Activated CD4-positive, alpha-beta T cell treated with anti-CD3 and anti-CD28 coated beads, Interleukin-2, amount 50 U/mL, for 24 hours (primary cell): ENCODE measurements at regions not wholly inside any gene's neighbourhood (a gene's known extent, or its start where the extent isn't known, plus 50 kb on each side); places are given as distances from the start of the nearest gene placed in this dataset.
"Not testable (repeated sequence)": the region's sequence is repeated elsewhere in the genome, so short reads cannot be mapped to it uniquely, and the experiment has no call there.

Experiments used
- DNase-seq, 2 donors: peaks; one replicate each; pipeline ENCODE4 v3.0.0-alpha.2; 2020; ENCODE audit warnings: low read depth in 1 of 2, low spot score in 1 of 2

- no peak for DNase-seq
Observed at GRCh38 chr14:57150449-57150848, 118.3 kb downstream of the EXOC5 start.

DNA sequence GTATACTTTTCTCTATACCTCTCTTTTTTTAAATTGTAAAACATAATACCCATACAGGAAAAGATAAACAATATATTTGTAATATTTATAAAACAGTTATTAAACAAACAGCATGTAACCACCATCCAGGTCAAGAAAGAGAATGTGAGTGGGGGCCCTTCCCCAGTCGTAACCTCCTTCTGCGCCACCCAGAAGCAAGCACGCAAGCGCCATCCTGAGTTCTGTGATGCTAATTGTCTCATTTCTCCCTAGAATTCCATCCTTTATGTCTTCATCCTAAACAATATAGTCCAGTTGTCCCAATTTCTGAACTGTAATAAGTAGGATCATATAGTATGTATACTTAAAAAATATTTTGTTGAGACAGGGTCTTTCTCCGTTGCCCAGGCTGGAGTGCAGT is 129.5 kb downstream of the EXOC5 start:
- no peak for DNase-seq

- no peak for DNase-seq
Observed at GRCh38 chr14:57136669-57137328, 131.9 kb downstream of the EXOC5 start.

- not testable (repeated sequence) for DNase-seq
Observed at GRCh38 chr14:57127809-57128208, 140.9 kb downstream of the EXOC5 start.

DNA sequence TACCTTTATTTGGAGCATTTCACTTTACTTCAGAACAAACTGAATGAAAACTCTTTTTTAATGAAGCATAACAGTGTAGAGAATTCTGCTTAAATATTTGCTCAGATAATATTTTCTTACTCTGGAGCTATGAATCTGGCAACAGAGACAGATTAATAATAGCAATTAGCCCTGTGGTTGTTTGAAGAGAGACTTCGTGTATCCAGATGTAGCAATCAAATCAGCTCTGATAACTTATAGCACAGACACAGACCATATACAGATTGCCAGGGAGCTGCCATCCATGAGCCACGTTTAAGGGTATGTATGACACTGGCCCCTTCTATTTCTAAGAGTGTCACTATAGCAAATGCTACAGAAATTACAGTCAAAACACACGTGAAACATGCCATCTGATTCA is 146.6 kb downstream of the EXOC5 start:
- no peak for DNase-seq

DNA sequence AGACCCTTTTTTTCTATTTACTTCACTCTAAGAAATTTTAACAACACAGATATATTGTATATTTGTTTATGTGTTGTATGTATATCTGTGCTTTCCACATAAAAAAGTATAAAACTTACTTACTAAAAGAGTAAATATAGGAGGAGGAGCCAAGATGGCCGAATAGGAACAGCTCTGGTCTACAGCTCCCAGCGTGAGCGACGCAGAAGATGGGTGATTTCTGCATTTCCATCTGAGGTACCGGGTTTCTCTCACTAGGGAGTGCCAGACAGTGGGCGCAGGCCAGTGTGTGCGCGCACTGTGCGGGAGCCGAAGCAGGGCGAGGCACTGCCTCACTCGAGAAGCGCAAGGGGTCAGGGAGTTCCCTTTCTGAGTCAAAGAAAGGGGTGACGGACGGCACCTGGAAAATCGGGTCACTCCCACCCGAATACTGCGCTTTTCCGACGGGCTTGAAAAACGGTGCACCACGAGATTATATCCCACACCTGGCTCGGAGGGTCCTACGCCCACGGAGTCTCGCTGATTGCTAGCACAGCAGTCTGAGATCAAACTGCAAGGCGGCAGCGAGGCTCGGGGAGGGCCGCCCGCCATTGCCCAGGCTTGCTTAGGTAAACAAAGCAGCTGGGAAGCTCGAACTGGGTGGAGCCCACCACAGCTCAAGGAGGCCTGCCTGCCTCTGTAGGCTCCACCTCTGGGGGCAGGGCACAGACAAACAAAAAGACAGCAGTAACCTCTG is 156.5 kb downstream of the EXOC5 start:
- DNase-seq, result not testable (repeated sequence)

DNA sequence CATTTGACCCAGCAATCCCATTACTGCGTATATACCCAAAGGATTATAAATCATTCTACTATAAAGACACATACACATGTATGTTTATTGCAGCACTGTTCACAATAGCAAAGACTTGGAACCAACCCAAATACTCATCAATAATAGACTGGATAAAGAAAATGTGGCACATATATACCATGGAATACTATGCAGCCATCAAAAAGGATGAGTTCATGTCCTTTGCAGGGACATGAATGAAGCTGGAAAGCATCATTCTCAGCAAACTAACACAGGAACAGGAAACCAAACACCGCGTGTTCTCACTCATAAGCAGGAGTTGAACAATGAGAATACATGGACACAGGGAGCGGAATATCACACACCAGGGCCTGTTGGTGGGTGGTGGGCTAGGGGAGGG is 158.3 kb downstream of the EXOC5 start:
- not testable (repeated sequence) for DNase-seq

DNA sequence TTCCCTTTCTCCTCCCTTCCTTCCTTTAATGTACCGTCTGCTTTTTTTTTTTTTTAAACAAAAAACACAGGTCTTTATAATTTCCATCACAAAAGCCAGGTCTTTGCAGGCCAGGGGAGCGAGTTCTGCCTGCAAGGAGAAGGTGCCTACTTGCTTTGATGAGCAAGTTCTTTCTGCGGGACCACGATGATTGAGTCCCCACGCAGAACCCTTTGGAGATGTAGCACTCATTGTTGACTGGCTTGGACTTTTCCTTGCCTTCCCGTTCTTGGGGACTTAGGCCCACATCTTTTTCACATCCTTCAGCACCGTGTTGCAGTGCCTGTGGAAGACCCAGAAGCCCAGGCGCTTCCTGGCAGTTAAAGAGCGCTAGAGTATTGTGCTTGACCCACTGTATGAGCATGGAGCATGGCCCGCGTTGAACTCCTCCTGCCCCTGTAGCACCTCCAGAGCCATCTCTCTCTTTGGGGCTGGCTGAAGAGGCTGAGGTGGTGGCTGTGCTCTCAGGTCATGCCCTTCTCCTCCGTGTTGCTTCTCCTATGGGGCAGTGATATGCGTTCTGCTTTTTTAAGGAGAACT is 177.6 kb downstream of the EXOC5 start:
- no peak for DNase-seq

GRCh38 chr14:57089901-57090300 is 178.8 kb downstream of the EXOC5 start:
- DNase-seq, result no peak

- DNase-seq, result no peak
Observed at GRCh38 chr14:57087841-57088240, 180.9 kb downstream of the EXOC5 start.

DNA sequence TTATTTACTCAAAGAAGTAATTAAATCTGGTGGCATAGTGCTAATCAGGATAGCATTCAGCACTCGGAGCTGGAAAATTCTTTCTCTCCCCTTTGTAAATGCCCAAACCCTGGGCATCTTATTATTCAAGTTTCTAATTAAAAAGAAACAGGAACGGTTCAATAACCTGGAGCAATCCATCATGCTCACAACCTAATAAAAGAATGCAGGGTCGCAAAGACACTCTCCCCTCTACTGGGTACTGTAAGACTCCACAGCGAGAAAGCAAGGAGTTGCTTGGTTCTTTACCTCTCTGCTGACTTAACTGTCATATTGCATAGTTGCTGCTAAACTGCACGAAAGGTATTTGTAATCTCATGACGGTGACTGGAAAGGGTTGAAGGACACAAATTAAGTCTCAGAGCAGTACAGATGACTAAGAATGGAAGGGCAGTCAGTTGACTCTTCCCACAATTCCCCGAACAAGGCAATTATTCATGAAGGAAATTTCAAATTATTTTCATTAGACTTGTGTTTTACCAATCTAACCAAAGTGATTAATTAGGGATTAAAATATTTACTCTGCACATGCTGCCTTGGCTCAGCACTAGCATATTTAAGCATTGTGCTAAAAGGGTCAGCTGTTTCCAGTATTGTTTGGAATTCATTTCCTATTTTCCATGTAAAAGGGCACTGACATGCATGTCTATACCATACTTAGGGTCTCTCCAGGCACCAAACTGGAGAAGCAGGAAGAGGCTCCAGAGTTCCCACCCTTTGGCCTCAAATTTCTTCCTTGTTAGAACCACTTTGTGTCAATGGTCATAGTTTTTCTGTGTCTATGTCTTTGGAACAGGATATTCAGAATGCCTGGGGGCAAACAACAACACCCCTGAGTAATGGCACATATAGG is 182.2 kb downstream of the EXOC5 start:
- no peak for DNase-seq

GRCh38 chr14:57085801-57086200 is 182.9 kb downstream of the EXOC5 start:
- no peak for DNase-seq

GRCh38 chr14:57085043-57085442 is 183.7 kb downstream of the EXOC5 start:
- DNase-seq, result no peak

DNA sequence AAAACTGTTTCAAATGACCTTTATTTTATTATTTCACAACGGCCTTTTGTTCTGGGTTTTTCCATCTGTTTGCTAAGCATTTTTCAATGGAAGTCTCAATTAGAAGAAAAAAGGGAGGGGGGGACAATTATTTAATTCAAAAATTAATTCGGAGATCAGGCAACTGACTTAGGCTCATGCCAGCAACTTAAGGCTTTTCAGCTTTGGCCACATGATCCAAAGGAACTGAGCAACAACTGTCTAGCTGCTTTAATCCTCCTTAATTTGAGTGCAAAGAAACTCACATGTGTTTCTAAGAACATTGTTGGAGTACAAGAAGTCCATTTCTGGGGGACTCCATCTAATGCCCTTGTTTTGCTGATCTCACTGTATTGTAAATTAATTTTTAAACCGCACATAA is 188.0 kb downstream of the EXOC5 start:
- no peak for DNase-seq

DNA sequence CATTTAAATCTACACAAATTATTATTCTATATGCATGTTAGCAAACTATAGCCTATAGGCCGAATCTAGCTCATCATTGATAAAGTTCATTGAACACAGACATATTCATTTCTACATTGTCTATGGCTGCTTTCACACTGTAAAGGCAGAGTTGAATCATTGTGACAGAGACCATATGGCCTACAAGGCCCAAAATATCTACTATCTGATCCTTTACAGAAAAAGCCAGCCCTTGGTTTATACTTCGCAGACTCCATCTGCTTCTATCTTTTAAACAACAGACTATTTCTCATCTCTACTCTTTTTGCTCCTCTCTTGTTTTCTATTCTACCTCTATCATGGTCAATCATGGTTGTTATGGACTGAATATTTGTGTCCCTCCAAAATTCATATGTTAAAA is 190.7 kb downstream of the EXOC5 start:
- DNase-seq, result no peak

DNA sequence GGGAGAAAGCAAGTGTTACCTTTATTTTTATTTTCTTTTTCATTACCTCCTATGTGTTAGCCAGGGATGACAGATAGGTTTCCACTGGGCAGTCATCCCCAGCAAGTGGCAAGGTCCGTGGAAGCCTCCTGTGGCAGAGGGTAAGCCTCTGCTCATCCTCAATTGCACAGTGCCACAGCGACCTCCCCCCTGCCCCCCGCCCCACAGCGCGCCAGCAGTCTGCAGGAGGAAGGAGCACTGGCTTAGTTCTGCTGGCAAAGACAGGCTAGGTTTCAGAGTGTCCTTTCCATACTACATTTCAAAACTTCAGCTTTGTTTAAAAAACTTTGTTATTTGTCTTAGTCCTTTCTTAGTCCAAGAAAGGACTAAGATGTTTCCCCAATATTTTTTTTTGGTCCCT is 194.7 kb downstream of the EXOC5 start:
- DNase-seq, result no peak

DNA sequence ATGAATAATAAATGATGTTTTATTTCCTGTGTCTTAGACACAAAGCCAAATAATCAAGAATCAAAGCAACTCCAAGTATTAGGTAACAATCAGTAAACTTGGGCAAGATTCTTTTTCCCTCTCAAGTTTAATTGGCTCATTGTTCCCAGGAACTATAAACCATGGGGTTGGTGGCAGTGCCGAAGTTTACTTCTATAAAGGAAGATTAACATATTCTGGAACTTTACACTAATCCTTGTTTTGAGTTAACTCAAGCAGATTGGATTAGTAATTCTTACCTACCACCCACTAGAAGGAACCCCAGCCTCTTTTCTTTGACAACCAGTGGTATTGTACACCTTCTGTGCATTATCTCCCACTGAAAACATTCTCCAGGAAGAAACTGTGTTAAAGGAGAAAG is 197.1 kb downstream of the EXOC5 start:
- no peak for DNase-seq

- no peak for DNase-seq
Observed at GRCh38 chr14:57069702-57070101, 199.0 kb downstream of the EXOC5 start.

- DNase-seq, result no peak
Observed at GRCh38 chr14:57068511-57068910, 200.2 kb downstream of the EXOC5 start.

GRCh38 chr14:57066887-57067513 is 201.7 kb downstream of the EXOC5 start:
- DNase-seq, result peak in 1 of 2 donors; percentile 19

GRCh38 chr14:57066463-57066862 is 202.2 kb downstream of the EXOC5 start:
- no peak for DNase-seq
